K562 (cell line): ENCODE measurements at regions not wholly inside any gene's neighbourhood (a gene's known extent, or its start where the extent isn't known, plus 50 kb on each side); places are given as distances from the start of the nearest gene placed in this dataset.

ENCODE experiments used
- ATAC-seq: fragments of 200-7000 bp; cut with Tn5 transposase; 3 replicates; pipeline ENCODE4 v1.9.1; 2020; ENCODE audit warnings: moderate library complexity
- BruUV-seq: library from RNA; stranded (reverse); fragments of 400-500 nt; replicated peaks from 2 replicates; lab custom pipeline; 2021; lab: Mats Ljungman, UMichigan
- CTCF ChIA-PET: fragments of 300-600 bp; formaldehyde crosslinking; extraction: SDS; loops from one replicate; lab custom pipeline; 2021; ENCODE audit warnings: low intra/inter-chr PET ratio; lab: Yijun Ruan, JAX
- POLR2A ChIA-PET: fragments of 300-600, 350-650 bp; sonication (Branson Sonifier 250); formaldehyde crosslinking; extraction: SDS; loops from one replicate; lab custom pipeline; 2021; ENCODE audit warnings: antibody characterized with exemption, inconsistent platforms; lab: Yijun Ruan, JAX
- DNase-seq, 4 experiments: peaks; one replicate each; pipeline versions ENCODE4 v3.0.0 to v3.0.0-alpha.2; 2011 to 2018; ENCODE audit warnings: low spot score in 3 of 4, mixed read lengths in 3 of 4; ENCODE audit errors: extremely low read depth in 1 of 4
- FAIRE-seq: peaks from 2 replicates; lab custom pipeline; 2011; peaks lifted over from hg19 to GRCh38; lab: Jason Lieb, UNC
- H2AFZ ChIP-seq: 2 replicates; pipeline ENCODE4 v1.6.0; 2011; ENCODE audit warnings: low read depth, low read length, control low read depth, inconsistent platforms
- H3K27ac ChIP-seq: fragments of 200-600 bp; 3 replicates; pipeline ENCODE4 v1.8.0; 2011; ENCODE audit warnings: low read depth, mild to moderate bottlenecking, control low read depth, inconsistent platforms, low read length, moderate library complexity, mixed read lengths; ENCODE audit errors: extremely low read depth
- H3K27me3 ChIP-seq, 2 experiments: fragments of 300-600 bp in 1 of 2; 2 replicates in 1 of 2; 3 replicates in 1 of 2; pipeline versions ENCODE4 v1.6.0 to v1.8.0; 2011; ENCODE audit warnings: inconsistent platforms in 2 of 2, low read length in 2 of 2, mild to moderate bottlenecking in 1 of 2, mixed read lengths in 1 of 2, moderate library complexity in 1 of 2; ENCODE audit not compliant: control insufficient read depth in 2 of 2, insufficient read depth in 2 of 2
- H3K36me3 ChIP-seq: fragments of 300-600 bp; 3 replicates; pipeline ENCODE4 v1.8.0; 2011; ENCODE audit warnings: mild to moderate bottlenecking, low read length, inconsistent platforms; ENCODE audit not compliant: control insufficient read depth, insufficient read depth
- H3K4me1 ChIP-seq, 2 experiments: fragments of 200-600 bp in 1 of 2; replicated peaks in 1 of 2; 2 replicates in 1 of 2; 3 replicates in 1 of 2; pipeline versions ENCODE4 v1.5.1 to v1.8.0; 2011; ENCODE audit warnings: inconsistent platforms in 2 of 2, low read length in 2 of 2, mild to moderate bottlenecking in 1 of 2, mixed read lengths in 1 of 2, moderate library complexity in 1 of 2; ENCODE audit not compliant: control insufficient read depth in 2 of 2, insufficient read depth in 2 of 2
- H3K4me2 ChIP-seq: 2 replicates; pipeline ENCODE4 v1.6.1; 2011; ENCODE audit warnings: low read length, control low read depth, inconsistent platforms, mixed read lengths; ENCODE audit not compliant: insufficient read depth
- H3K4me3 ChIP-seq: fragments of 200-600 bp; sonication (generic), shearing (Covaris generic); 2 replicates; pipeline ENCODE4 v1.5.1; 2016; ENCODE audit warnings: control low read depth, inconsistent platforms
- H3K79me2 ChIP-seq: fragments of 200-600 bp; 3 replicates; pipeline ENCODE4 v1.8.0; 2011; ENCODE audit warnings: low read length, inconsistent platforms; ENCODE audit not compliant: control insufficient read depth, insufficient read depth
- H3K9ac ChIP-seq, 2 experiments: 2 replicates each; pipeline versions ENCODE4 v1.6.0 to v1.6.1; 2011; ENCODE audit warnings: low read depth in 2 of 2, low read length in 2 of 2, control low read depth in 1 of 2, inconsistent platforms in 1 of 2, mild to moderate bottlenecking in 1 of 2, mixed read lengths in 1 of 2; ENCODE audit not compliant: insufficient read depth in 1 of 2
- H3K9me1 ChIP-seq: one replicate; pipeline ENCODE4 v1.6.0; 2011; ENCODE audit warnings: inconsistent platforms, mild to moderate bottlenecking, low read length, moderate library complexity; ENCODE audit not compliant: control insufficient read depth, insufficient read depth
- H3K9me3 ChIP-seq: replicated peaks from 2 replicates; pipeline ENCODE4 v1.5.1; 2011; ENCODE audit warnings: low read depth, low read length, inconsistent platforms; ENCODE audit not compliant: control insufficient read depth, insufficient read depth
- H4K20me1 ChIP-seq: replicated peaks from 2 replicates; pipeline ENCODE4 v1.6.1; 2011; ENCODE audit warnings: low read length, inconsistent platforms, mixed read lengths; ENCODE audit not compliant: control insufficient read depth, insufficient read depth
- DACH1 ChIP-seq: fragments of 450-650 bp; IDR thresholded peaks from 2 replicates; pipeline ENCODE4 v1.6.1; 2018; ENCODE audit not compliant: partially characterized antibody
- FOXA1 ChIP-seq: fragments of 450-650 bp; IDR thresholded peaks from 2 replicates; pipeline ENCODE4 v1.6.1; 2016; ENCODE audit warnings: mild to moderate bottlenecking, borderline replicate concordance
- HNRNPH1 ChIP-seq: fragments of 200-400 bp; formaldehyde crosslinking; optimal IDR thresholded peaks from 2 replicates; pipeline ENCODE3; 2017; ENCODE audit warnings: low read depth, mild to moderate bottlenecking, low read length, moderate library complexity
- IRF9 ChIP-seq: fragments of 450-650 bp; IDR thresholded peaks from 2 replicates; pipeline ENCODE4 v1.6.1; 2016; ENCODE audit warnings: missing biosample characterization, missing genetic modification characterization
- MCM3 ChIP-seq: fragments of 450-650 bp; IDR thresholded peaks from 2 replicates; pipeline ENCODE4 v1.6.1; 2016
- MCM5 ChIP-seq: fragments of 450-650 bp; IDR thresholded peaks from 2 replicates; pipeline ENCODE4 v1.6.1; 2016; ENCODE audit warnings: low read depth
- NR3C1 ChIP-seq: sonication (generic); formaldehyde crosslinking; IDR thresholded peaks from 2 replicates; pipeline ENCODE4 v1.8.1; 2022; ENCODE audit warnings: missing genetic modification reagents
- PML ChIP-seq: IDR thresholded peaks from 2 replicates; pipeline ENCODE4 v1.6.1; 2012; ENCODE audit warnings: low read length, inconsistent platforms
- POLR2AphosphoS2 ChIP-seq: IDR thresholded peaks from 2 replicates; pipeline ENCODE4 v1.6.1; 2012; ENCODE audit warnings: low read length, improper control_type of control experiment
- POLR3G ChIP-seq: IDR thresholded peaks from 2 replicates; pipeline ENCODE4 v1.6.1; 2011; ENCODE audit not compliant: insufficient read length, insufficient replicate concordance; ENCODE audit errors: extremely low read depth
- RNF219 ChIP-seq: fragments of 250-450 bp; sonication (Bioruptor Pico); IDR thresholded peaks from 2 replicates; pipeline ENCODE4 v1.5.0; 2022; ENCODE audit warnings: mild to moderate bottlenecking
- TSC22D4 ChIP-seq: fragments of 450-650 bp; IDR thresholded peaks from 2 replicates; pipeline ENCODE4 v1.6.1; 2016; ENCODE audit warnings: missing genetic modification characterization, missing biosample characterization, control low read depth
- YBX1 ChIP-seq: fragments of 450-650 bp; IDR thresholded peaks from 2 replicates; pipeline ENCODE4 v1.7.1; 2016; ENCODE audit warnings: mild to moderate bottlenecking
- WGBS: fragments of 100-300 bp; shearing (Covaris generic); methylation state at CpG from one replicate; pipeline ENCODE4 v1.1.6; 2016; ENCODE audit warnings: low coverage, mixed read lengths; ENCODE audit not compliant: insufficient coverage; ENCODE audit errors: missing lambda C conversion rate; 5-methylcytosine and 5-hydroxymethylcytosine counted together
- in situ Hi-C: fragments of 300-500 bp; cut with MboI; formaldehyde crosslinking; loops from 4 replicates; pipeline ENCODE4 v1.15.0; 2018; ENCODE audit warnings: inconsistent platforms, mixed read lengths
- intact Hi-C: fragments of 100-400 bp; cut with micrococcal nuclease; formaldehyde crosslinking; loops from 2 replicates; pipeline ENCODE4 v1.14.2; 2022
- TF ChIP-seq, protein P1 (sequence below): IDR thresholded peaks from 2 replicates; pipeline ENCODE4 v1.6.1; 2011; ENCODE audit warnings: borderline replicate concordance, low read depth, mild to moderate bottlenecking, moderate library complexity, low read length; ENCODE audit not compliant: insufficient read depth, poor library complexity, severe bottlenecking
- TF ChIP-seq, protein P2 (sequence below): IDR thresholded peaks from 3 replicates; pipeline ENCODE4 v1.6.1; 2011; ENCODE audit warnings: borderline replicate concordance, mild to moderate bottlenecking, moderate library complexity; ENCODE audit not compliant: insufficient read length; ENCODE audit errors: extremely low read depth

DNA sequence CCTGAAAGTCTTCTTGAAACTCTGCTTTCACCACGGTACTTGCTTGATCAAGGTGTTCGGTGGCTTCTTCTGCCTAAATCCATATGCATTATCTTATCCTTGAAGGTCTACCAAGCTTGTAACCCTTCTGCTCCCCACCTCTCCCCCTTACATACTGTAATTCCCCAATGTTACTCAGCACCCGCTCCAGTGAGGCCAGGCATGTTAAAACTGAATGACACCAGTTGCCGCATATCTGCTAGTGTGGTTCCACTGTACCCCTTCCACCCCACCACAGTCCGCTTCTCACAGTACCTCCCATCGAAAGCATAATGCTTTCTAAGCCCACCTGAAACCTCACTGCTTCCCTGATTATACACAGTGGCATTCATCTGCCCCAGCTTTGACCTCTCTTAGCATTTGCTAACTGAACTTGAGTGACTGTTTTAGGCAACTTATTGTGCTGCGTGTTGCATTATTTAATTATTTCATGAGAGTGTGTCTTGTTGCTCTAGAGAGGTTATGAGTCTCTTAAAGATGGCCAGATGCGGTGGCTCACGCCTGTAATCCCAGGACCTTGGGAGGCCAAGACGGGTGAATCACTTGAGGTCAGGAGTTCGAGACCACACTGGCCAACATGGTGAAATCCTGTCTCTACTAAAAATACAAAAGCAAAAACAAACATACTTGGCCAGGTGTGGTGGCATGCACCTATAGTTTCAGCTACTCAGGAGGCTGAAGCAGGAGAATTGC lies 87.6 kb upstream of the MBNL2 start:
- no peak overlapping the region for H2AFZ ChIP-seq
- FAIRE-seq, result no peak
- no TSS peak for BruUV-seq
- H3K9me1 ChIP-seq, result no peaks in the 10 kb centered on the region
- H3K4me1 ChIP-seq, result peaks cover 0 to 9% of the 10 kb centered on the region in 2 experiments; a peak in 2 of 5 replicates
- no peak for DNase-seq
- POLR2A ChIA-PET, result no interaction called here
- no peaks in the 10 kb centered on the region for H3K79me2 ChIP-seq
- H3K36me3 ChIP-seq, result no peaks in the 10 kb centered on the region
- H3K9me3 ChIP-seq, result no peaks in the 10 kb centered on the region
- intact Hi-C loops, result no loop called here
- H4K20me1 ChIP-seq, result no peaks in the 10 kb centered on the region
- no peaks in the 10 kb centered on the region for H3K27me3 ChIP-seq
- no peak overlapping the region for H3K4me2 ChIP-seq
- 44% methylated on average over 11 of the region's 11 CpGs for WGBS
- CTCF ChIA-PET, result no interaction called here
- in situ Hi-C loops, result no loop called here
- no peak for ATAC-seq
- no peak overlapping the region for H3K4me3 ChIP-seq
- H3K9ac ChIP-seq, result no peak overlapping the region
- H3K27ac ChIP-seq, result no peak overlapping the region
- TF ChIP-seq PML, result no peak
- TF ChIP-seq MCM5, result no peak
- no peak for TF ChIP-seq IRF9 (tag)
- no peak for TF ChIP-seq YBX1
- no peak for TF ChIP-seq MCM3
- TF ChIP-seq DACH1, result no peak
- no peak for TF ChIP-seq TSC22D4 (tag)
- TF ChIP-seq RNF219 (CRISPR knock-in tag), result no peak
- TF ChIP-seq, protein P1, sequence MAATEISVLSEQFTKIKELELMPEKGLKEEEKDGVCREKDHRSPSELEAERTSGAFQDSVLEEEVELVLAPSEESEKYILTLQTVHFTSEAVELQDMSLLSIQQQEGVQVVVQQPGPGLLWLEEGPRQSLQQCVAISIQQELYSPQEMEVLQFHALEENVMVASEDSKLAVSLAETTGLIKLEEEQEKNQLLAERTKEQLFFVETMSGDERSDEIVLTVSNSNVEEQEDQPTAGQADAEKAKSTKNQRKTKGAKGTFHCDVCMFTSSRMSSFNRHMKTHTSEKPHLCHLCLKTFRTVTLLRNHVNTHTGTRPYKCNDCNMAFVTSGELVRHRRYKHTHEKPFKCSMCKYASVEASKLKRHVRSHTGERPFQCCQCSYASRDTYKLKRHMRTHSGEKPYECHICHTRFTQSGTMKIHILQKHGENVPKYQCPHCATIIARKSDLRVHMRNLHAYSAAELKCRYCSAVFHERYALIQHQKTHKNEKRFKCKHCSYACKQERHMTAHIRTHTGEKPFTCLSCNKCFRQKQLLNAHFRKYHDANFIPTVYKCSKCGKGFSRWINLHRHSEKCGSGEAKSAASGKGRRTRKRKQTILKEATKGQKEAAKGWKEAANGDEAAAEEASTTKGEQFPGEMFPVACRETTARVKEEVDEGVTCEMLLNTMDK, result no peak
- TF ChIP-seq POLR3G, result no peak
- TF ChIP-seq, protein P2, sequence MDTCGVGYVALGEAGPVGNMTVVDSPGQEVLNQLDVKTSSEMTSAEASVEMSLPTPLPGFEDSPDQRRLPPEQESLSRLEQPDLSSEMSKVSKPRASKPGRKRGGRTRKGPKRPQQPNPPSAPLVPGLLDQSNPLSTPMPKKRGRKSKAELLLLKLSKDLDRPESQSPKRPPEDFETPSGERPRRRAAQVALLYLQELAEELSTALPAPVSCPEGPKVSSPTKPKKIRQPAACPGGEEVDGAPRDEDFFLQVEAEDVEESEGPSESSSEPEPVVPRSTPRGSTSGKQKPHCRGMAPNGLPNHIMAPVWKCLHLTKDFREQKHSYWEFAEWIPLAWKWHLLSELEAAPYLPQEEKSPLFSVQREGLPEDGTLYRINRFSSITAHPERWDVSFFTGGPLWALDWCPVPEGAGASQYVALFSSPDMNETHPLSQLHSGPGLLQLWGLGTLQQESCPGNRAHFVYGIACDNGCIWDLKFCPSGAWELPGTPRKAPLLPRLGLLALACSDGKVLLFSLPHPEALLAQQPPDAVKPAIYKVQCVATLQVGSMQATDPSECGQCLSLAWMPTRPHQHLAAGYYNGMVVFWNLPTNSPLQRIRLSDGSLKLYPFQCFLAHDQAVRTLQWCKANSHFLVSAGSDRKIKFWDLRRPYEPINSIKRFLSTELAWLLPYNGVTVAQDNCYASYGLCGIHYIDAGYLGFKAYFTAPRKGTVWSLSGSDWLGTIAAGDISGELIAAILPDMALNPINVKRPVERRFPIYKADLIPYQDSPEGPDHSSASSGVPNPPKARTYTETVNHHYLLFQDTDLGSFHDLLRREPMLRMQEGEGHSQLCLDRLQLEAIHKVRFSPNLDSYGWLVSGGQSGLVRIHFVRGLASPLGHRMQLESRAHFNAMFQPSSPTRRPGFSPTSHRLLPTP, result no peak
- no peak for TF ChIP-seq NR3C1 (CRISPR knock-in tag)
- no peak for TF ChIP-seq POLR2AphosphoS2
- TF ChIP-seq FOXA1, result no peak
- no peak for TF ChIP-seq HNRNPH1
